Central memory CD8-positive, alpha-beta T cell (primary cell): ENCODE measurements at regions not wholly inside any gene's neighbourhood (a gene's known extent, or its start where the extent isn't known, plus 50 kb on each side); places are given as distances from the start of the nearest gene placed in this dataset.

Experiments used
- ATAC-seq: fragments of 150-1000 bp; cut with Tn5 transposase; replicated peaks from 2 replicates; pipeline ENCODE4 v1.10.0; 2022; ENCODE audit warnings: mild to moderate bottlenecking, moderate FRiP score, moderate number of reproducible peaks; ENCODE audit not compliant: poor library complexity, severe bottlenecking; ENCODE audit errors: extremely low read depth
- DNase-seq, 2 donors: peaks; one replicate each; pipeline ENCODE4 v3.0.0; 2021; ENCODE audit warnings: low spot score in 2 of 2
- H3K27ac Mint-ChIP-seq: one replicate; pipeline ENCODE4 v1.8.0; 2022; ENCODE audit warnings: low read depth, mild to moderate bottlenecking, moderate library complexity, mixed read lengths
- H3K27me3 Mint-ChIP-seq: one replicate; pipeline ENCODE4 v1.8.0; 2022; ENCODE audit warnings: mixed read lengths
- H3K36me3 Mint-ChIP-seq: one replicate; pipeline ENCODE4 v1.8.0; 2022; ENCODE audit warnings: mild to moderate bottlenecking, moderate library complexity, mixed read lengths; ENCODE audit not compliant: insufficient read depth
- H3K4me1 Mint-ChIP-seq: one replicate; pipeline ENCODE4 v1.8.0; 2022; ENCODE audit warnings: mixed read lengths
- H3K4me3 Mint-ChIP-seq: one replicate; pipeline ENCODE4 v1.8.0; 2022; ENCODE audit warnings: mild to moderate bottlenecking, moderate library complexity, mixed read lengths
- H3K9me3 Mint-ChIP-seq: one replicate; pipeline ENCODE4 v1.8.0; 2022; ENCODE audit warnings: mixed read lengths

DNA sequence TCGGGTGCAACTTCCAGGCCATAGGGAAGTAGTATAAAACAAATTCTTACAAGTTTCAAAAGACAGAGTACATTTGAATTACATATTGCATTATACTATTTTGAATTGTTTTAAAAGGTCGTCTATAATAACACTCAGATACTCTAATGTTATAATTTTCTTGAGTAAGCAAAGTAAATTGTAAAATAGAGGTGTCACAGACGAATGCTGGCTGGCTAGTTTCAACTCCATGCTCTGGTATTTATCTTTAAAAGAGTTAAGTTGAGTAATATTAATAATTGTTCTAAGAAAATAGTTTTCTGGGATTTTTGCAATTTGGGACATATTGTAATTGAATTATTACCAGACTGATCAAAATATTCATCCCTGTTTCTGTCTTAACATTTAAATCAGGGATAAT lies 764.9 kb downstream of the TECRL start:
- Mint-ChIP-seq H3K4me3 (no peak overlapping the region), H3K36me3 (no peaks in the 10 kb centered on the region)
- ATAC-seq: no peak

GRCh38 chr4:63637270-63637669 lies 772.0 kb downstream of the TECRL start:
- H3K4me3 Mint-ChIP-seq: no peak overlapping the region
- H3K9me3 Mint-ChIP-seq: peaks cover 11% of the 10 kb centered on the region
- H3K4me1 Mint-ChIP-seq: no peaks in the 10 kb centered on the region
- DNase-seq (no peak), ATAC-seq (no peak)
- H3K27me3 Mint-ChIP-seq: no peaks in the 10 kb centered on the region
- no peak overlapping the region for H3K27ac Mint-ChIP-seq
- H3K36me3 Mint-ChIP-seq: no peaks in the 10 kb centered on the region

More for the DNA sequence above, 764.9 kb downstream of the TECRL start:
- H3K27me3 Mint-ChIP-seq: no peaks in the 10 kb centered on the region
- DNase-seq: no peak
- H3K27ac Mint-ChIP-seq: no peak overlapping the region
- H3K4me1 Mint-ChIP-seq: no peaks in the 10 kb centered on the region
- H3K9me3 Mint-ChIP-seq: peaks cover 4% of the 10 kb centered on the region

DNA sequence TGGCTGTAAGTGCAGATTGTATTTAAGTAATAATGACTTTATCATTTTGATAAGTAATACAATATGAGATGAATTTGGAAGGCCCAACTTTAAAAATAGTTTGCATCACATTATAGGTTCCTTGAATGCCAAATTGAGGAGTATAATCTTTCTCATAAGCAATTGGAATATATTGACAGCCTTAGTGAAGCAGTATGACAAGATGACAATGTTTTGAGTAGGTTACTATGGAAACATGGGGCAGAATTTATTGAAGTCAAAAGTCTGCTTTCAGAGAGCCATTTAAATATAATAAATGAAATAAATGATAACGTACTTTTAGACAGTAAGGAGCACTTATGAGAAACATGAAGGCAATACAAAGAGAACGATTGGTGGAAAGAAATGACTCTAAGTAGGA lies 776.4 kb downstream of the TECRL start:
- Mint-ChIP-seq H3K4me3 (no peak overlapping the region), H3K36me3 (no peaks in the 10 kb centered on the region), H3K27me3 (no peaks in the 10 kb centered on the region)

GRCh38 chr4:63620271-63620670 lies 789.0 kb downstream of the TECRL start:
- Mint-ChIP-seq H3K27me3 (no peaks in the 10 kb centered on the region), H3K4me1 (no peaks in the 10 kb centered on the region), H3K4me3 (no peak overlapping the region), H3K27ac (no peak overlapping the region), H3K9me3 (peaks cover 4% of the 10 kb centered on the region), H3K36me3 (no peaks in the 10 kb centered on the region)
- ATAC-seq (no peak), DNase-seq (no peak)

More for the DNA sequence above, 776.4 kb downstream of the TECRL start:
- H3K27ac Mint-ChIP-seq: no peak overlapping the region
- peaks cover 15% of the 10 kb centered on the region for H3K9me3 Mint-ChIP-seq
- DNase-seq: no peak
- no peaks in the 10 kb centered on the region for H3K4me1 Mint-ChIP-seq
- no peak for ATAC-seq

GRCh38 chr4:63619771-63620170 lies 789.5 kb downstream of the TECRL start:
- no peaks in the 10 kb centered on the region for H3K4me1 Mint-ChIP-seq
- no peak overlapping the region for H3K4me3 Mint-ChIP-seq
- H3K36me3 Mint-ChIP-seq: no peaks in the 10 kb centered on the region
- DNase-seq: no peak
- no peaks in the 10 kb centered on the region for H3K27me3 Mint-ChIP-seq
- peaks cover 4% of the 10 kb centered on the region for H3K9me3 Mint-ChIP-seq
- ATAC-seq: no peak
- H3K27ac Mint-ChIP-seq: no peak overlapping the region

DNA sequence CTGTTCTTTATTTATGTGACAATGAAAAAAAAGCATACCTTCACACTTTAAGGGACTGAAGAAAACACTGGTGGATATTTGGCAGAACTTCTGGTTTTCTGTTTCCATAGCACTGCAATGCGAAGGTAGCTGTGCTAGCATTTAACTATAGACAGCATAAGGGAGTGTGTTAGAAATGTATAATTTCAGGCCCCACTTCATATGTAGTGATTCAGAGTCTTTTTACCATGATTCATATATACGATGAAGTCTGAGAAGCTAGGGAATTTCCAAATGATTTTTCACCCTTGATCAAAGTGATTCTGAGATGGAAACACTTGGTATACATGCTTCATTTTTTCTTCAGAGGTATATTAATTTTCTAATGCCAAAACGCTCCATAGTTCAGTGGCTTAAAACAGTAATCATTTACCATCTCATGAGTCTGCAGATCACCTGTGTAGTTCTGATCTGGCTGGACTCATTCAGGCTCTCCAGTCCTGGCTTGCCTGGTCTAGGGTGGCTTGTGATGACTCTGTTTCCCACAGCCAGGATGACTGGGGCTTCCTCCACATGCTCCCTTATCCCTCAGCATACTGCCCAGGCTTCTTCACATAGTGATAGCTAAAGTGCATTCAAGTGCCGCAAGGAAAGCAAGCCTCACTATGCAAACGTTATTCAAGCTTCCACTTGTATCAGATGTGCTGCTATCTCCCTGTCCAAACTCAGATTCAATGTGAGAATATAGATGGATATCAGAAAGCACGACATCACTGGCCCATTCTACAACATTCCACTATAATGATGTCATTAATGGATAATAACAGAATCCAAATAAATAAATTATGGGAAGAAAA lies 790.1 kb downstream of the TECRL start:
- ATAC-seq: no peak
- no peak for DNase-seq
- H3K27me3 Mint-ChIP-seq: no peaks in the 10 kb centered on the region
- H3K9me3 Mint-ChIP-seq: peaks cover 4% of the 10 kb centered on the region
- H3K4me1 Mint-ChIP-seq: no peaks in the 10 kb centered on the region
- H3K27ac Mint-ChIP-seq: no peak overlapping the region
- no peak overlapping the region for H3K4me3 Mint-ChIP-seq
- no peaks in the 10 kb centered on the region for H3K36me3 Mint-ChIP-seq

DNA sequence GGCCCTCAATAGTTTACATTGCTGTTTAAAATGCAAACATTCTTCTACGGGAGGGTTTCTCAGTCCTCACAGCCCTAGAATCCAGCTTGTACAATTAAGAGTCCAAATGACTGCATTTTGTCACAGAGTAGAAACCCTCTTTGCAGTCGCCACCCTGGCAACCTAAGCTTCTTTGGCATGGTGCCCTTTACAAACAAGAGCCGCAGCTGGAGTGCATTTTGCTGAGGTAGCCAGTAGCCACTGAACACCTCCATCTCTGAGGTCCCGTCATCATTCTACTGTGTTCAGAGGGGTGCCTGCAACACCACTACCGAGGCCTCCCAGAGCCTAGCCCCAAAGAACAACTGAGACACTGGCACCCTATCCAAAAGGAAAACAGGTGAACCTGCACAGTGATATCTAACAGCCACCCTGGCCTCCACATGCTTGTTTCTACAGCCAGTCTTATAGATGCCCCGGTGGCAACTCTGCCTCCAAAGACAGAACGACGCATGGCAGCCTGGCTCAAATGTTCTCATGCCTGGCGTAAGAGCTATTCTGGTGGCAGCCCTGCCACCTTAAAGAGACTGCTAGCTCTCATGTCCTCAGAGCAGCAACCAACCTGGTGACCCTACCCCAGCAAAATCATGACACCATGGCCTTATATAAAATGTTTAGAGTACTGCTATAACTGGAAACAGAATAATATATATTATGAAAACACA lies 801.9 kb downstream of the TECRL start:
- Mint-ChIP-seq H3K27me3 (no peaks in the 10 kb centered on the region), H3K4me3 (no peak overlapping the region), H3K9me3 (peaks cover 31% of the 10 kb centered on the region), H3K4me1 (no peaks in the 10 kb centered on the region), H3K27ac (no peak overlapping the region), H3K36me3 (no peaks in the 10 kb centered on the region)
- ATAC-seq: no peak
- DNase-seq: no peak

DNA sequence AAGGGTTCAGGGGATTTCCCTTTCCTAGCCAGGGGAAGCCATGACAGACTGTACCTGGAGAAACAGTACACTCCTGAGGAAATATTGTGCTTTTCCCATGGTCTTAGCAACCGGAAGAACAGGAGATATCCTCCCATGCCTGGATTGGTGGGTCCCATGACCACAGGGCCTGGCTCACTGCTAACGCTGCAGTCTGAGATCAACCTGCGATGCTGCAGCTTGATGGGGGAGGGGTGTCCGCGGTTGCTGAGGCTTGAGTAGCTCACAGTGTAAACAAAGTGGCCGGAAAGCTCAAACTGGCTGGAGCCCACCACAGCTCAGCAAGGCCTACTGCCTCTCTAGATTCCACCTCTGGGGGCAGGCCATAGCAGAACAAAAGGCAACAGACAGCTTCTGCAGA lies 819.5 kb downstream of the TECRL start:
- ATAC-seq: no peak
- Mint-ChIP-seq H3K9me3 (peaks cover 20% of the 10 kb centered on the region), H3K27ac (no peak overlapping the region), H3K27me3 (no peaks in the 10 kb centered on the region), H3K4me3 (no peak overlapping the region), H3K36me3 (no peaks in the 10 kb centered on the region), H3K4me1 (no peaks in the 10 kb centered on the region)
- no peak for DNase-seq

DNA sequence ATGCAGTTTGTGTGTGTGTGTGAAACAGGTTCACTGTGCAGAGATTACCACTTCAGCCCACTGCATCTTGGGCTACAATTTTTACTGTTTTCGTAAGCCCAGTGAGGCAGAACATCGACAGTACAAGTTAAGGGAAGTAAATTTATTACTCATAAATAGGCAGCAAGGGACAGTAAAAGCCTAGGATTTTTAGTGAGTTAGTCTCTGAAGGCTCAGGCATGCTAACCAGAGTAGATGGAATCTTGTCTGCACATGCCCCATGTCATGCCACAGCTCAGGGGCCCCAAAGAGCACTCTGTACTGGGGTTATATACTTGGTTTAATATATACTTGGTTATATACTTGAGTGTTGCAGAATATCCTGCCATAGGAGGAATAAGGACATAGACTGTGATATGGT lies 825.7 kb downstream of the TECRL start:
- Mint-ChIP-seq H3K4me3 (no peak overlapping the region), H3K27ac (no peak overlapping the region), H3K4me1 (no peaks in the 10 kb centered on the region), H3K27me3 (no peaks in the 10 kb centered on the region), H3K36me3 (no peaks in the 10 kb centered on the region), H3K9me3 (no peaks in the 10 kb centered on the region)
- ATAC-seq: no peak
- DNase-seq: no peak

DNA sequence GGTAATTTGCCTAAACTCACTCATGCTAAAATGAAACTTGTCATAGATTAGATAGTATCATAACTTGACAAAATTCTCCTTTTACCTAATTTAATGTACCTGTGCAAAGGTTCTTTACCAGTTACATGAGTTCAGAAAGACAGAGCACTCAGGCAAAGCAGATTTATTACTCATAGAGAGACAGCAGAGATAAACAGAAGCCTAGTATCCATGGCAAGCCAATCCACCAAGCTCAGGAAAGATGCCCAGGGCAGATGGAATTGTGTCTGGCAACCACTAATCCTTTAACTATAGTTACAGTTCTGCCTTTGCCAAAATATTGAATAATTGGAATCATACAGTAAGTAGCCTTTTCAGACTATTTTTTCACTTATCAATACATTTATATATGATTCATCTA lies 826.2 kb downstream of the TECRL start:
- ATAC-seq (no peak), DNase-seq (no peak)
- no peak overlapping the region for H3K4me3 Mint-ChIP-seq
- H3K27ac Mint-ChIP-seq: no peak overlapping the region
- H3K36me3 Mint-ChIP-seq: no peaks in the 10 kb centered on the region
- no peaks in the 10 kb centered on the region for H3K27me3 Mint-ChIP-seq
- H3K4me1 Mint-ChIP-seq: no peaks in the 10 kb centered on the region
- peaks cover 1% of the 10 kb centered on the region for H3K9me3 Mint-ChIP-seq

DNA sequence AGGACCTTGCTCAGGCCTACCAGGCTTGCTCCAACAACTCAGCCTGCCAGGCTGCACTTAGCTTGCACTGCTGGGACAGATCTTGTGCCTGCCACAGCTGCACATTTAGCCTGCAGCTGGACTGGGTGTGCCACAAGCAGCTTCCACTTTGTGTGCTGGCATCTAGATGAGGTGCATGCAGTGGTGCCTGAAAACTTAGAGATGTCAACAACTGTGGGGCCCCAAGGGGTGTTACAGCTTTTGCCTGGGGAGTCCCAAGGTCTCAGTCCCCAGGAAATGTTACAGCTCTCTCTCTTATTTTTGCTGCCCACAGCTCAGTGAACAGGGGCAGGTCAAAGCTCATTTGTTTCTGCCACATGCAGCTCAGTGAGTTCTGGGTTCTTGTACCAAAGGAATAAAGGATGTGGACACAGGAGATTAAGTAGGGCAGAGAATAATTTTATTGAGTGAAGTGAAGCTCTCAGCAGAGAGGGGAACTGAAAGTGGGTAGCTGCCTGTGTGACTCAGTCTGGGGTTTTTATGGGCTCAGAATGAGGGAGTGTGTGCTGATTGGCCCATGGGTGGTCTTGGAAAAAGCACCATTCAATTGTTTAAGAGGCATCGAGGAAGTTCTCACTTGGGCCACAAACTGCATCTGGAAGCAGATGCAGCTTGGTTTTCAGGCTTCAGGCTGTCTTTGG lies 828.3 kb downstream of the TECRL start:
- Mint-ChIP-seq H3K9me3 (peaks cover 6% of the 10 kb centered on the region), H3K4me1 (no peaks in the 10 kb centered on the region), H3K36me3 (no peaks in the 10 kb centered on the region), H3K4me3 (no peak overlapping the region), H3K27ac (no peak overlapping the region), H3K27me3 (no peaks in the 10 kb centered on the region)
- DNase-seq: no peak
- ATAC-seq: no peak

GRCh38 chr4:63578383-63578782 lies 830.9 kb downstream of the TECRL start:
- no peaks in the 10 kb centered on the region for H3K4me1 Mint-ChIP-seq
- no peak overlapping the region for H3K4me3 Mint-ChIP-seq
- no peaks in the 10 kb centered on the region for H3K27me3 Mint-ChIP-seq
- ATAC-seq (no peak), DNase-seq (no peak)
- H3K36me3 Mint-ChIP-seq: no peaks in the 10 kb centered on the region
- H3K9me3 Mint-ChIP-seq: peaks cover 6% of the 10 kb centered on the region
- H3K27ac Mint-ChIP-seq: no peak overlapping the region

DNA sequence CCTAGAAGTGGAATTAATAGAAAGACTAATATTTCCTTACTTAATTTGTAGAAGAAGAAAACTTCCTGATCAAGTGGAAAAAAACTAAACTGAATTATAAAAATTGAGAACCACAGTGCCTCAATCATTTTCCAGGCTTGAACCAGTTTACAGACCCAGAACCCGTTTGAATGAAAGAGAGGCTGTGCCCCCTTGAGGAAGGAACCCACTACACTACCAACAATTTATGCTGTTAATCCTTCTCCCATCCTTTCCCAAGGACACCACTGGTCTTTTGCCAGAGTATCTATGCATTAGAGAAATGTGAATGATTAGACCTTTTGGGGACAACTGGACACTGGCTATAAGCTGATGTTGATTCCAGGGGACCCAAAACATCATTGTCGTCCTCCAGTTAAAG lies 842.6 kb downstream of the TECRL start:
- no peak overlapping the region for H3K27ac Mint-ChIP-seq
- no peaks in the 10 kb centered on the region for H3K36me3 Mint-ChIP-seq
- H3K9me3 Mint-ChIP-seq: peaks cover 3% of the 10 kb centered on the region
- no peak for ATAC-seq
- no peak for DNase-seq
- H3K27me3 Mint-ChIP-seq: no peaks in the 10 kb centered on the region
- no peak overlapping the region for H3K4me3 Mint-ChIP-seq
- no peaks in the 10 kb centered on the region for H3K4me1 Mint-ChIP-seq
